ENCODE measurements at regions not wholly inside any gene's neighbourhood (a gene's known extent, or its start where the extent isn't known, plus 50 kb on each side); places are given as distances from the start of the nearest gene placed in this dataset.

GRCh38 chr17:13243585-13243984 lies 225.8 kb upstream of the ELAC2 start:
- no peak for DNase-seq (ENCODE audit: extremely low read depth, low read depth)

DNA sequence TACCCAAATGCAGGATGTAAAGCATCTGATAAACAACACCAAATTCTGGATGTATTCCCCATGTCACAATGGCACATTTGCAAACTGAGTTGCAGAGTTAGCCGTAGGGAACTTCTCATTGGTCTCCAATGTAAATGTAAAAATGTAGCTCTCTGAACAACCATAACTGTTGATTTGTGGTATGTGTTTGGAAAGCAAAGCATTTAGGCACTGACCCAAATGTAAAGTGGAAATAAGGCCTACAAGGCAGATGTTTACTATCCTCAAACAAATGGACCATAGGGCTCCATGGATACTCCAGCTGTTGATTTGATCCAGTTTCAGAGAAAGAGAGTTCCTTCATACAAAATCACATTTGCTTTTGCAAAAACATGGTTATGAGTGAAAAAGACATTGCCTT lies 223.0 kb upstream of the ELAC2 start:
- DNase-seq (ENCODE audit: extremely low read depth, low read depth): no peak

DNA sequence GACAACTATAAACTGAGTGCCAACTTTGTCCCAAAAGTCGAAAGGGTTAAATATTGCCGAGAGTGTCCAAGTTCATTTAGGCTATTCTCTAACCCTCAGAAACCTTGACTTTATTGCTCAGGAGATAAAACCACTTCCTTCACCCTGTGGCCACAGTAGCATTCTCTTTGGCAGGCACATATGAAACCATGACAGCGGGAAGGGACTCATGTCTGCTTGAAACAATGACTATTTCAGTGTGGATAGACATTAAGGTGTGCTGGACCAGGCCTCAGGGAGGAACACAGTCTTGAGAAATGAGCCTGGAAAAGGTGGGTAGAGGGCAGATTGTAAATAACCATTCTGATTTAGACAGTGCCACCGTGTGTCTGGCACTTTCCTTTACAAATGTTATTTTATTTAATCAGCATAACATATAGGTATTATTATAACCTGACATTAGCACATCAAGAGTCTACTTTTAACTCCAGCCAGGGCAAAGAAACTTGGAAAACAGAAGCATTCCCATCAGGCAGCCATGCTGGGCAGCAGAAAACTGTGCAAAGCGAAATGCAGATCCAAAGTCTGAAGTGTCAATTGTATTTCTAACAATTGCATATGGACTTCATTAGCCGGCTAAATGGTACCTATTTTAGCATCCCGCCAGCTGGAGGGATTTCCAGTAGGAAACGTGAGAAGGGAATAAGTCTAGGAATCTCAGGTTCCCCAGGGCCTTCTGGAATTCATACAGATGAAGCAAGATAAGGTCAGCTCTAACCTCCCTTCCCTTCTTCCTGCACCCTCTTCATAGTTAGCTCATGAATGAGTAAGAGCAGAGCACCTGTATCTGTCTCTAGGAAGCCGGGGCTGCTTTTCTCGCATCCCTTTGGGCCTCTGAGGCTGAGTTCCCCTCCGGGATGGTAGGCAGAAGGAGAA lies 212.8 kb upstream of the ELAC2 start:
- no peak for DNase-seq (ENCODE audit: extremely low read depth, low read depth)

DNA sequence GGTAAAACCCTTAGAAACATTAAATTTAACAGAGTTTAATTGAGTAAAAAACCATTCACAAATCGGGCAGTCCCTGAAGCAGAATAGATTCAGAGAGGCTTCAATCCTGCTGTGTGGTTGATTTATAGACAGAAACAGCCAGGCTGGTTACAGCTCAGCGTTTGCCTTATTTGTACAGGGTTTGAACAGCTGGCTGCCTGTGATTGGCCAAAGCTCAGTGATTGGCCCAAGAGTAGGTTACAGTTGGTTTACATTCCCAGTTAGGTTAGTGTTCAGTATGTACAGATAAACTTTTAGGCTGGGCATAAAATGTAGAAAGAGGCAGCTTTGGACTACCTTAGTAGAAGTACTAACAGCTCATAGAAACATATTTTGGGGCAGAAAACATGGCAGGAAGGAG lies 210.4 kb upstream of the ELAC2 start:
- DNase-seq (ENCODE audit: extremely low read depth, low read depth): no peak

- DNase-seq (ENCODE audit: extremely low read depth, low read depth): no peak
Observed at GRCh38 chr17:13222975-13223374, 205.1 kb upstream of the ELAC2 start.

DNA sequence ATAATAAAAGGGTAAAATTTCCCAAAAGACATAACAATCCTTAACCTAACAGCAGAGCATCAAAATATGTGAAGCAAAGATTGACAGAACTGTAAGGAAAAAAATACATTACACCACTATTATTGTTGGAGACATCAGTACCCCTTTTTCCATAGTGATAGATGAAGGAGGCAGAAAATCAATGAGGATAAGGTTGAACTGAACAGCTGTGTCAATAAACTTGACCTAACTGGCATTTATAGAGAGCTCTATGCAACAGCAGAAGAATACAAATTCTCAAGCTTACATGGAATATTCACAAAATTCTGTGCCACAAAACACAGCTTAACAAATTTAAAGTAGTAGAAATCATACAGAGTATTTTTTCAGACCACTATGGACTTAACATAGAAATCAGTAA lies 195.0 kb upstream of the ELAC2 start:
- no peak for DNase-seq (ENCODE audit: extremely low read depth, low read depth)

DNA sequence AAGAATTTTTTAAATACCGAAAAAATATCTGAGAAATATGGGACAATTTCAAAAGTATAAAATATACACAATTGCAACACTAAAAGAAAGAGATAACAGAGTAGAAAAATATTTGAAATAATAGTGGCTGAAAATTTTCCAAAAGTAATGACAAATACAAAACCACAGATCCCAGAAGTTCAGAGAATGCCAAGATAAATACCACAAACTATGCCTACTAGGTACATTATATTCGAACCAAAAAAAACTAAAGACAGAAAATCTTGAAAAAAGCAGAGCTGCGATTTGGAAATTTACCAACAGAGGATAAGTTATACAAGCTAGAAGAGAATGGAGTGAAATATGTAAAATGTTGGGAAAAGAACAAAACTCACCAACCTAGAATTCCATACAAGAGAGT lies 191.3 kb upstream of the ELAC2 start:
- DNase-seq (ENCODE audit: extremely low read depth, low read depth): no peak

GRCh38 chr17:13204607-13205237 lies 186.9 kb upstream of the ELAC2 start:
- DNase-seq (ENCODE audit: extremely low read depth, low read depth): no peak

DNA sequence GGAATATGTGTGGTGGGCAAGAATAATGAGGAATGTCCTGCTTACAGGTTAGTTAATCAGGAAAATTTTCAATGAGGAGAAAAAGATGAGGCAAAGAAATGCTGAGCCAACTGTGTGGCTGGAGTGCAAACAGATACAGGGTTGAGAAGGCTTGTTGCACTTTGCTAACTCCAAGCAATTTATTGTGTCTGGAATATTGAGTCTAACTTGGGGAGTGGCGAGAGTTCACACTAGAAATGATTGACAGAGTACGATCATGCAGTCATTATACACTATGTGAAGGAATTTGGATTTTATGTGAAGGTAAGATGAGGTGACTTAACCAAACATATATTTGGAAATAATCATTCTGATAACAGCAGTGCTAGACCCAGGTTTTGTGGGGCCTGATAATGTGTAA lies 185.0 kb upstream of the ELAC2 start:
- no peak for DNase-seq (ENCODE audit: extremely low read depth, low read depth)

DNA sequence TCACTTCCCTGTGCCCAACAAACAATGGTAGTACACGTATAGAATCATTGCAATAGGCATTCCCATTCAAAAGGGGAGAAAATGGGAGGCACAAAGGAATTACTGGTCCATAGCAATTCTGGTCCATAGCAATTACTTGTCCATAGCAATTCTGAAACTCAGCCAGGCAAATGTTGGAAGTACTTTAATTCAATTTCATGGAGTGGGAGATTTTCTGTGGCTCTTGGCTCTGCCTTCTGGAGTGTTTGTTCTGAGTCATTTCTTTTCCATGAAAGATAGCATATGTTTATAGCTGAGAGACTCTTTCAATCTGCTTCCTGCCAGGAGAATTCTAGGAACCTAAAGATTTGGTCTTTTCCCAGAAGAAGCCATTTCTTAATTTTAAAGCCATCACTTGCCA lies 182.8 kb upstream of the ELAC2 start:
- DNase-seq (ENCODE audit: extremely low read depth, low read depth): no peak

DNA sequence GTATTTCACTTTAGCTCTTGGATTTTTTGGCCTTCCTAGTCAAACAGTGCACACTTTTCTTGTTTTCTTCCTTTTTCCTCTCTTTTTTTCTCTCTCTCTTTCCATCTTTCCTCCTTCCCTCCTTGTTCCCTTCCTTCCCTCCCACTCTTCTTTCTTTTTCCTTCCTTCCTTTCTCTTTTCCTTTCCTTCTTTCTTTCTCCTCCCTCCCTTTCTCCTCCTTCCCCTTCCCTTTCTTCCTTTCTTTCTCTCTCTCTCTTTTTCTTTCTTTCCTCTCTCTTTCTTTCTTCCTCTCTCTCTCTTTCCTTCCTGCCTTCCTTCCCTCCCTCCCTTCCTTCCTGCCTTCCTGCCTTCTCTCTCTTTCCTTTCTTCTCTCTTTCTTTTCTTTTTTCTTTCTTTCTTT lies 181.6 kb upstream of the ELAC2 start:
- no peak for DNase-seq (ENCODE audit: extremely low read depth, low read depth)

DNA sequence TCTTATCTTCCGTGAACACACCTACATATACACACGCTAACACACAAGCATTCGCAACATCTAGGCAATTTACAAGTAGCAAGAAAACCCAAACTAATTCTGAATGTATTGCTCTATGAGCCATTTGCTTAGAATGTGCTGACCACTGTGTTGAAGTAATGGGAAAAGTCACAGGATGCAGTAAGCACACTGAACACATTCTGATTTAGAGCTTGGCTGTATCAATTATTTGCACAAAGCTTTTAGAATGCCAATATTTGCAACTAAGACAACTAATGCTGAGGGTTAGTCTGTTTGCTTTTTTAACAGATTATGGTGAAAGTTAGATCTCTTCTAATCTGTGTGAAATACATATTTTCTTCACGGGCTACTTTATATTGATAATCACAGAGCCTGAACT lies 179.8 kb upstream of the ELAC2 start:
- DNase-seq (ENCODE audit: extremely low read depth, low read depth): no peak

- no peak for DNase-seq (ENCODE audit: extremely low read depth, low read depth)
Observed at GRCh38 chr17:13194887-13195286, 177.1 kb upstream of the ELAC2 start.

GRCh38 chr17:13182854-13183253 lies 165.0 kb upstream of the ELAC2 start:
- no peak for DNase-seq (ENCODE audit: extremely low read depth, low read depth)

GRCh38 chr17:13182450-13182849 lies 164.6 kb upstream of the ELAC2 start:
- DNase-seq (ENCODE audit: extremely low read depth, low read depth): no peak

- DNase-seq (ENCODE audit: extremely low read depth, low read depth): no peak
Observed at GRCh38 chr17:13181683-13182082, 163.9 kb upstream of the ELAC2 start.

- no peak for DNase-seq (ENCODE audit: extremely low read depth, low read depth)
Observed at GRCh38 chr17:13176436-13176835, 158.6 kb upstream of the ELAC2 start.

GRCh38 chr17:13171790-13172189 lies 154.0 kb upstream of the ELAC2 start:
- DNase-seq (ENCODE audit: extremely low read depth, low read depth): no peak

DNA sequence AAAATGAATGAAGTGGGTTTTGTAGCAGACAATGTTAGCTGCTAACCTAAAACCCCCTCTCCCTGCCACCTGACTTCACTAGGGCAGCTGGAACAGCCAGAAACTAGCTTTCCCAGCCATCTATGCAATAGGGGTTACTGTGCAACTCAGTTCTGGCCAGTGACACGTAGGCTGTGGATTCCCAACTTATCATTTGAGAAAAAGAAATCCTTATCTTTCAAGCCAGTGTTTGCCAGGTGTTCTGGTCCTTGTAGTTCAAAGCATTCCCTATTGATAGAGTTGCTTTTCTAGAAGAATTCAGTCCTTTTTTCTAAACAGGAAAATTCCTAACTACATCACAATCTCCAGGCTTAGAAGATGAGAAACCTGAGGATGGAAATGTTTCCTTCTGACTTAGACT lies 144.5 kb upstream of the ELAC2 start:
- DNase-seq (ENCODE audit: extremely low read depth, low read depth): no peak

- DNase-seq (ENCODE audit: extremely low read depth, low read depth): no peak
Observed at GRCh38 chr17:13160790-13161189, 143.0 kb upstream of the ELAC2 start.

GRCh38 chr17:13160296-13160695 lies 142.5 kb upstream of the ELAC2 start:
- DNase-seq (ENCODE audit: extremely low read depth, low read depth): no peak

- no peak for DNase-seq (ENCODE audit: extremely low read depth, low read depth)
Observed at GRCh38 chr17:13158494-13159240, 140.8 kb upstream of the ELAC2 start.
